Fibroblast of lung (primary cell): ENCODE measurements at regions not wholly inside any gene's neighbourhood (a gene's known extent, or its start where the extent isn't known, plus 50 kb on each side); places are given as distances from the start of the nearest gene placed in this dataset.

Experiments used
- CTCF ChIP-seq, 2 donors: IDR thresholded peaks in 1 of 2; conservative IDR thresholded peaks in 1 of 2; 1 replicate in 1 of 2; 2 replicates in 1 of 2; pipeline ENCODE4 v1.5.1; 2011 to 2012; ENCODE audit warnings: low read length in 2 of 2, control low read depth in 1 of 2, inconsistent platforms in 1 of 2, low read depth in 1 of 2, mild to moderate bottlenecking in 1 of 2
- EZH2 ChIP-seq: IDR thresholded peaks from 2 replicates; pipeline ENCODE4 v1.5.1; 2012; ENCODE audit warnings: low read length, control low read depth, mild to moderate bottlenecking; ENCODE audit errors: missing control alignments

- no peak for TF ChIP-seq CTCF (conservative IDR thresholded peaks at IDR 0.05 in 1 of 2, IDR thresholded peaks at IDR 0.05 in 1 of 2; ENCODE audit: low read depth in 1 of 2, low read length in 2 of 2)
- no peak for TF ChIP-seq EZH2
Observed at GRCh38 chr4:13047591-13047990, 436.5 kb downstream of the RAB28 start.
